HG03565 (cell line): ENCODE measurements at regions not wholly inside any gene's neighbourhood (a gene's known extent, or its start where the extent isn't known, plus 50 kb on each side); places are given as distances from the start of the nearest gene placed in this dataset.
"Not testable (repeated sequence)": the region's sequence is repeated elsewhere in the genome, so short reads cannot be mapped to it uniquely, and the experiment has no call there.

Source experiments
- ATAC-seq: cut with Tn5 transposase; IDR thresholded peaks from one replicate; pipeline ENCODE4 v1.9.1; 2021; ENCODE audit warnings: mild to moderate bottlenecking, moderate library complexity; ENCODE audit not compliant: unreplicated experiment

GRCh38 chr21:27870755-27871154 is 903.9 kb upstream of the ADAMTS5 start:
- ATAC-seq: not testable (repeated sequence)

GRCh38 chr21:27860314-27860955 is 893.5 kb upstream of the ADAMTS5 start:
- ATAC-seq: not testable (repeated sequence)

GRCh38 chr21:27858053-27858825 is 891.4 kb upstream of the ADAMTS5 start:
- ATAC-seq: not testable (repeated sequence)

- not testable (repeated sequence) for ATAC-seq
These were observed 890.1 kb upstream of the ADAMTS5 start for GRCh38 chr21:27856988-27857387.

GRCh38 chr21:27841084-27841672 is 874.3 kb upstream of the ADAMTS5 start:
- no peak for ATAC-seq

GRCh38 chr21:27840262-27840661 is 873.4 kb upstream of the ADAMTS5 start:
- no peak for ATAC-seq

- ATAC-seq: no peak
These were observed 872.7 kb upstream of the ADAMTS5 start for GRCh38 chr21:27839512-27840115.

GRCh38 chr21:27838573-27838972 is 871.7 kb upstream of the ADAMTS5 start:
- no peak for ATAC-seq

- no peak for ATAC-seq
These were observed 871.0 kb upstream of the ADAMTS5 start for GRCh38 chr21:27837936-27838335.

GRCh38 chr21:27833298-27833697 is 866.4 kb upstream of the ADAMTS5 start:
- ATAC-seq: no peak

GRCh38 chr21:27831816-27832569 is 865.1 kb upstream of the ADAMTS5 start:
- ATAC-seq: no peak

- no peak for ATAC-seq
These were observed 864.3 kb upstream of the ADAMTS5 start for GRCh38 chr21:27831177-27831576.

GRCh38 chr21:27827972-27828371 is 861.1 kb upstream of the ADAMTS5 start:
- ATAC-seq: no peak

GRCh38 chr21:27825035-27825434 is 858.1 kb upstream of the ADAMTS5 start:
- ATAC-seq: no peak

GRCh38 chr21:27823652-27824201 is 856.8 kb upstream of the ADAMTS5 start:
- no peak for ATAC-seq

- no peak for ATAC-seq
These were observed 853.5 kb upstream of the ADAMTS5 start for GRCh38 chr21:27820342-27820741.

- no peak for ATAC-seq
These were observed 852.4 kb upstream of the ADAMTS5 start for GRCh38 chr21:27819299-27819698.

- ATAC-seq: no peak
These were observed 852.0 kb upstream of the ADAMTS5 start for GRCh38 chr21:27818847-27819246.

GRCh38 chr21:27817902-27818623 is 851.2 kb upstream of the ADAMTS5 start:
- ATAC-seq: no peak

- no peak for ATAC-seq
These were observed 850.2 kb upstream of the ADAMTS5 start for GRCh38 chr21:27817074-27817473.
